Astrocyte of the cerebellum (primary cell): ENCODE measurements at regions not wholly inside any gene's neighbourhood (a gene's known extent, or its start where the extent isn't known, plus 50 kb on each side); places are given as distances from the start of the nearest gene placed in this dataset.

Source experiments
- DNase-seq: peaks from one replicate; pipeline ENCODE4 v3.0.0-alpha.2; 2011; ENCODE audit warnings: low read depth
- H3K4me3 ChIP-seq: 2 replicates; pipeline ENCODE4 v1.5.1; 2011; ENCODE audit warnings: mild to moderate bottlenecking, low read depth, low read length, moderate library complexity
- CTCF ChIP-seq: IDR thresholded peaks from 2 replicates; pipeline ENCODE4 v1.5.1; 2012; ENCODE audit warnings: low read length, low read depth, moderate library complexity, mild to moderate bottlenecking; ENCODE audit errors: missing control alignments
- in situ Hi-C: cut with HindIII; loops from 2 replicates; pipeline ENCODE4 v1.10.0; 2017; ENCODE audit warnings: low sequenced_read_pairs

GRCh38 chrX:42691196-42691595 is 86.8 kb downstream of the PPP1R2C start:
- no peak overlapping the region for H3K4me3 ChIP-seq
- TF ChIP-seq CTCF = no peak
- DNase-seq = no peak
- in situ Hi-C loops = no loop called here

GRCh38 chrX:42686706-42687105 is 91.3 kb downstream of the PPP1R2C start:
- TF ChIP-seq CTCF = no peak
- no peak for DNase-seq
- no peak overlapping the region for H3K4me3 ChIP-seq
- in situ Hi-C loops = no loop called here

- no peak for DNase-seq
- in situ Hi-C loops = no loop called here
- H3K4me3 ChIP-seq = no peak overlapping the region
- no peak for TF ChIP-seq CTCF
These were observed 91.7 kb downstream of the PPP1R2C start for GRCh38 chrX:42686296-42686695.

- in situ Hi-C loops = no loop called here
- no peak for TF ChIP-seq CTCF
- DNase-seq = no peak
- H3K4me3 ChIP-seq = no peak overlapping the region
These were observed 93.9 kb downstream of the PPP1R2C start for GRCh38 chrX:42684065-42684464.

- no peak for TF ChIP-seq CTCF
- in situ Hi-C loops = no loop called here
- no peak for DNase-seq
- H3K4me3 ChIP-seq = no peak overlapping the region
These were observed 97.3 kb downstream of the PPP1R2C start for GRCh38 chrX:42680666-42681065.

GRCh38 chrX:42678133-42678532 is 99.8 kb downstream of the PPP1R2C start:
- in situ Hi-C loops = no loop called here
- DNase-seq = no peak
- TF ChIP-seq CTCF = no peak
- no peak overlapping the region for H3K4me3 ChIP-seq

GRCh38 chrX:42673301-42673810 is 104.6 kb downstream of the PPP1R2C start:
- no peak for DNase-seq
- in situ Hi-C loops = no loop called here
- H3K4me3 ChIP-seq = no peak overlapping the region
- no peak for TF ChIP-seq CTCF
